Activated B cell treated with CpG ODN at 0.5 μM for 24 hours (primary cell): ENCODE measurements at regions not wholly inside any gene's neighbourhood (a gene's known extent, or its start where the extent isn't known, plus 50 kb on each side); places are given as distances from the start of the nearest gene placed in this dataset.
"Not testable (repeated sequence)": the region's sequence is repeated elsewhere in the genome, so short reads cannot be mapped to it uniquely, and the experiment has no call there.

Source experiments
- ATAC-seq: fragments of 200-7000 bp; cut with Tn5 transposase; one replicate; pipeline ENCODE4 v1.10.0; 2021; ENCODE audit warnings: low read depth, mild to moderate bottlenecking, moderate library complexity
- CTCF ChIA-PET: fragments of 350-600 bp; sonication (Branson Sonifier 250); formaldehyde crosslinking; loops from one replicate; lab custom pipeline; 2021; ENCODE audit warnings: antibody characterized with exemption; lab: Charles Lee
- POLR2A ChIA-PET: fragments of 350-600 bp; sonication (Branson Sonifier 250); formaldehyde crosslinking; loops from one replicate; lab custom pipeline; 2021; ENCODE audit warnings: antibody characterized with exemption; lab: Charles Lee
- DNase-seq: peaks from one replicate; pipeline ENCODE4 v3.0.0; 2022
- H3K27ac Mint-ChIP-seq: one replicate; pipeline ENCODE4 v1.8.0; 2020; ENCODE audit warnings: mixed read lengths
- H3K27me3 Mint-ChIP-seq: one replicate; pipeline ENCODE4 v1.8.0; 2021; ENCODE audit warnings: mixed read lengths
- H3K36me3 Mint-ChIP-seq: one replicate; pipeline ENCODE4 v1.8.0; 2021; ENCODE audit warnings: low read depth, mixed read lengths
- H3K4me1 Mint-ChIP-seq: one replicate; pipeline ENCODE4 v1.8.0; 2021; ENCODE audit warnings: mixed read lengths
- H3K4me3 Mint-ChIP-seq: one replicate; pipeline ENCODE4 v1.8.0; 2020; ENCODE audit warnings: mild to moderate bottlenecking, mixed read lengths
- H3K9me3 Mint-ChIP-seq: one replicate; pipeline ENCODE4 v1.8.0; 2020; ENCODE audit warnings: mixed read lengths
- CTCF ChIP-seq: fragments of 200-600 bp; IDR thresholded peaks from one replicate; pipeline ENCODE4 v1.8.0; 2022; ENCODE audit warnings: antibody characterized with exemption, mild to moderate bottlenecking
- intact Hi-C: fragments of 100-400 bp; cut with micrococcal nuclease; formaldehyde crosslinking; loops from one replicate; pipeline ENCODE4 v1.15.1; 2024

- H3K27ac Mint-ChIP-seq, result no peak overlapping the region
- TF ChIP-seq CTCF, result no peak
- no peaks in the 10 kb centered on the region for H3K27me3 Mint-ChIP-seq
- POLR2A ChIA-PET, result no interaction called here
- no peaks in the 10 kb centered on the region for H3K36me3 Mint-ChIP-seq
- H3K4me3 Mint-ChIP-seq, result no peak overlapping the region
- peaks cover 2% of the 10 kb centered on the region for H3K9me3 Mint-ChIP-seq
- ATAC-seq (no peak), DNase-seq (no peak)
- H3K4me1 Mint-ChIP-seq, result no peaks in the 10 kb centered on the region
- intact Hi-C loops, result no loop called here
- CTCF ChIA-PET, result no interaction called here
Measured at GRCh38 chr4:29326816-29327215, 1393.4 kb upstream of the PCDH7 start.

- no peak overlapping the region for H3K27ac Mint-ChIP-seq
- intact Hi-C loops, result no loop called here
- ChIA-PET POLR2A (no interaction called here), CTCF (no interaction called here)
- DNase-seq (no peak), ATAC-seq (no peak)
- H3K4me3 Mint-ChIP-seq, result no peak overlapping the region
- H3K9me3 Mint-ChIP-seq, result peaks cover 9% of the 10 kb centered on the region
- no peaks in the 10 kb centered on the region for H3K36me3 Mint-ChIP-seq
- H3K27me3 Mint-ChIP-seq, result no peaks in the 10 kb centered on the region
- no peak for TF ChIP-seq CTCF
- no peaks in the 10 kb centered on the region for H3K4me1 Mint-ChIP-seq
Measured at GRCh38 chr4:29336861-29337260, 1383.3 kb upstream of the PCDH7 start.

GRCh38 chr4:29372971-29373370 lies 1347.2 kb upstream of the PCDH7 start:
- ChIA-PET CTCF (no interaction called here), POLR2A (no interaction called here)
- Mint-ChIP-seq H3K36me3 (no peaks in the 10 kb centered on the region), H3K9me3 (peaks cover 4% of the 10 kb centered on the region), H3K4me1 (no peaks in the 10 kb centered on the region), H3K27me3 (no peaks in the 10 kb centered on the region), H3K4me3 (no peak overlapping the region), H3K27ac (no peak overlapping the region)
- TF ChIP-seq CTCF, result no peak
- no peak for DNase-seq
- intact Hi-C loops, result no loop called here
- ATAC-seq, result no peak

- H3K4me3 Mint-ChIP-seq, result no peak overlapping the region
- H3K9me3 Mint-ChIP-seq, result peaks cover 5% of the 10 kb centered on the region
- DNase-seq (no peak), ATAC-seq (no peak)
- no peaks in the 10 kb centered on the region for H3K4me1 Mint-ChIP-seq
- no peaks in the 10 kb centered on the region for H3K36me3 Mint-ChIP-seq
- no peak overlapping the region for H3K27ac Mint-ChIP-seq
- POLR2A ChIA-PET, result no interaction called here
- no peak for TF ChIP-seq CTCF
- CTCF ChIA-PET, result no interaction called here
- H3K27me3 Mint-ChIP-seq, result no peaks in the 10 kb centered on the region
- intact Hi-C loops, result no loop called here
Measured at GRCh38 chr4:29375716-29376115, 1344.5 kb upstream of the PCDH7 start.

GRCh38 chr4:29378237-29378636 lies 1341.9 kb upstream of the PCDH7 start:
- ATAC-seq, DNase-seq, H3K4me1 Mint-ChIP-seq, H3K4me3 Mint-ChIP-seq, H3K9me3 Mint-ChIP-seq, H3K36me3 Mint-ChIP-seq, H3K27ac Mint-ChIP-seq, intact Hi-C loops, POLR2A ChIA-PET, H3K27me3 Mint-ChIP-seq, CTCF ChIA-PET: not testable (repeated sequence)

- intact Hi-C loops, result no loop called here
- Mint-ChIP-seq H3K27ac (no peak overlapping the region), H3K4me1 (no peaks in the 10 kb centered on the region), H3K27me3 (no peaks in the 10 kb centered on the region), H3K4me3 (no peak overlapping the region), H3K36me3 (no peaks in the 10 kb centered on the region), H3K9me3 (peaks cover 7% of the 10 kb centered on the region)
- ATAC-seq (no peak), DNase-seq (no peak)
- ChIA-PET POLR2A (no interaction called here), CTCF (no interaction called here)
- TF ChIP-seq CTCF, result no peak
Measured at GRCh38 chr4:29390921-29391320, 1329.2 kb upstream of the PCDH7 start.
